ENCODE measurements at regions not wholly inside any gene's neighbourhood (a gene's known extent, or its start where the extent isn't known, plus 50 kb on each side); places are given as distances from the start of the nearest gene placed in this dataset.
A peak's percentile ranks its signal among the peaks of the same experiment; 100 is the strongest.
"Not testable (repeated sequence)": the region's sequence is repeated elsewhere in the genome, so short reads cannot be mapped to it uniquely, and the experiment has no call there.

- DNase-seq (ENCODE audit: low spot score), result no peak
Measured at GRCh38 chr13:63843766-63844699, 2428.4 kb upstream of the PCDH20 start.

- DNase-seq (ENCODE audit: low spot score), result no peak
Measured at GRCh38 chr13:63842102-63842501, 2426.5 kb upstream of the PCDH20 start.

- DNase-seq (ENCODE audit: low spot score), result no peak
Measured at GRCh38 chr13:63840551-63841421, 2425.1 kb upstream of the PCDH20 start.

GRCh38 chr13:63838366-63839110 is 2422.9 kb upstream of the PCDH20 start:
- no peak for DNase-seq (ENCODE audit: low spot score)

GRCh38 chr13:63837701-63838100 is 2422.1 kb upstream of the PCDH20 start:
- DNase-seq (ENCODE audit: low spot score), result not testable (repeated sequence)

- not testable (repeated sequence) for DNase-seq (ENCODE audit: low spot score)
Measured at GRCh38 chr13:63829609-63830008, 2414.0 kb upstream of the PCDH20 start.

GRCh38 chr13:63821785-63822184 is 2406.1 kb upstream of the PCDH20 start:
- DNase-seq (ENCODE audit: low spot score), result not testable (repeated sequence)

- DNase-seq (ENCODE audit: low spot score), result not testable (repeated sequence)
Measured at GRCh38 chr13:63811428-63812004, 2395.9 kb upstream of the PCDH20 start.

GRCh38 chr13:63791134-63791533 is 2375.5 kb upstream of the PCDH20 start:
- not testable (repeated sequence) for DNase-seq (ENCODE audit: low spot score)

GRCh38 chr13:63774133-63774532 is 2358.5 kb upstream of the PCDH20 start:
- no peak for DNase-seq (ENCODE audit: low spot score)

- no peak for DNase-seq (ENCODE audit: low spot score)
Measured at GRCh38 chr13:63773476-63773875, 2357.8 kb upstream of the PCDH20 start.

GRCh38 chr13:63757683-63758082 is 2342.0 kb upstream of the PCDH20 start:
- not testable (repeated sequence) for DNase-seq (ENCODE audit: low spot score)

- DNase-seq (ENCODE audit: low spot score), result not testable (repeated sequence)
Measured at GRCh38 chr13:63749857-63750256, 2334.2 kb upstream of the PCDH20 start.

- DNase-seq (ENCODE audit: low spot score), result not testable (repeated sequence)
Measured at GRCh38 chr13:63741814-63742101, 2326.1 kb upstream of the PCDH20 start.

GRCh38 chr13:63741029-63741813 is 2325.6 kb upstream of the PCDH20 start:
- DNase-seq (ENCODE audit: low spot score), result no peak

- not testable (repeated sequence) for DNase-seq (ENCODE audit: low spot score)
Measured at GRCh38 chr13:63739112-63739735, 2323.6 kb upstream of the PCDH20 start.

- DNase-seq (ENCODE audit: low spot score), result no peak
Measured at GRCh38 chr13:63737418-63737817, 2321.8 kb upstream of the PCDH20 start.

GRCh38 chr13:63731896-63732295 is 2316.2 kb upstream of the PCDH20 start:
- DNase-seq (ENCODE audit: low spot score), result peak; percentile 69

GRCh38 chr13:63712159-63712558 is 2296.5 kb upstream of the PCDH20 start:
- not testable (repeated sequence) for DNase-seq (ENCODE audit: low spot score)

GRCh38 chr13:63706751-63707150 is 2291.1 kb upstream of the PCDH20 start:
- no peak for DNase-seq (ENCODE audit: low spot score)

Measured in HT-29 (cell line).